SU-DHL-6 (cell line): ENCODE measurements at regions not wholly inside any gene's neighbourhood (a gene's known extent, or its start where the extent isn't known, plus 50 kb on each side); places are given as distances from the start of the nearest gene placed in this dataset.

Experiments
- H2AFZ ChIP-seq: fragments of 200-600 bp; sonication (generic); 2 replicates; pipeline ENCODE4 v1.6.1; 2014; ENCODE audit warnings: low read depth, mild to moderate bottlenecking, moderate library complexity, mixed read lengths, antibody characterized with exemption, low read length; ENCODE audit not compliant: severe bottlenecking
- H3F3A ChIP-seq: fragments of 200-600 bp; shearing (Covaris generic); 2 replicates; pipeline ENCODE4 v1.6.0; 2016; ENCODE audit warnings: antibody characterized with exemption, mild to moderate bottlenecking; ENCODE audit not compliant: insufficient read depth
- H3K27ac ChIP-seq: fragments of 200-600 bp; sonication (generic); 2 replicates; pipeline ENCODE4 v1.5.1; 2016; ENCODE audit warnings: low read depth, mild to moderate bottlenecking, low read length, moderate library complexity, mixed read lengths
- H3K27me3 ChIP-seq: fragments of 200-600 bp; sonication (generic), shearing (Covaris generic); 2 replicates; pipeline ENCODE4 v1.6.0; 2014; ENCODE audit warnings: mild to moderate bottlenecking, low read length
- H3K36me3 ChIP-seq: fragments of 200-600 bp; sonication (generic); 2 replicates; pipeline ENCODE4 v1.6.1; 2014; ENCODE audit warnings: mild to moderate bottlenecking, low read length, mixed read lengths
- H3K4me2 ChIP-seq: fragments of 300-600, 200-600 bp; shearing (Covaris generic), sonication (generic); 2 replicates; pipeline ENCODE4 v1.6.0; 2014; ENCODE audit warnings: low read length, low read depth, mild to moderate bottlenecking; ENCODE audit not compliant: poor library complexity, severe bottlenecking
- H3K4me3 ChIP-seq: fragments of 200-600 bp; sonication (generic); 2 replicates; pipeline ENCODE4 v1.5.1; 2014; ENCODE audit warnings: antibody characterized with exemption, low read length, mild to moderate bottlenecking, mixed read lengths; ENCODE audit not compliant: insufficient read depth, poor library complexity, severe bottlenecking
- H3K79me2 ChIP-seq: fragments of 200-600 bp; sonication (generic); 2 replicates; pipeline ENCODE4 v1.6.1; 2014; ENCODE audit warnings: mild to moderate bottlenecking, low read length, moderate library complexity; ENCODE audit not compliant: insufficient read depth
- H3K9ac ChIP-seq: fragments of 200-600 bp; sonication (generic); 2 replicates; pipeline ENCODE4 v1.7.0; 2014; ENCODE audit warnings: mild to moderate bottlenecking, low read length
- H3K9me2 ChIP-seq: fragments of 200-600 bp; sonication (generic); replicated peaks from 2 replicates; pipeline ENCODE4 v1.6.1; 2014; ENCODE audit warnings: low read length; ENCODE audit not compliant: insufficient read depth
- H3K9me3 ChIP-seq: fragments of 200-600 bp; sonication (generic); 2 replicates; pipeline ENCODE4 v1.6.1; 2014; ENCODE audit warnings: low read length, mixed read lengths; ENCODE audit not compliant: insufficient read depth
- H4K20me1 ChIP-seq: fragments of 200-600 bp; sonication (generic); 2 replicates; pipeline ENCODE4 v1.6.1; 2014; ENCODE audit warnings: low read depth, mild to moderate bottlenecking, antibody characterized with exemption, low read length, moderate library complexity, mixed read lengths
- CTCF ChIP-seq: fragments of 200-600 bp; sonication (generic); IDR thresholded peaks from one replicate; pipeline ENCODE4 v1.5.1; 2017; ENCODE audit warnings: antibody characterized with exemption, mild to moderate bottlenecking, low read length, moderate library complexity; ENCODE audit not compliant: insufficient read depth, poor library complexity, severe bottlenecking
- EZH2phosphoT487 ChIP-seq: fragments of 200-600 bp; sonication (generic), shearing (Covaris generic); conservative IDR thresholded peaks from 2 replicates; pipeline ENCODE4 v1.6.1; 2018; ENCODE audit warnings: mild to moderate bottlenecking, antibody characterized with exemption, low read length, moderate library complexity, mixed read lengths

GRCh38 chr11:120061036-120061760 is 76.7 kb downstream of the TRIM29 start:
- Histone ChIP-seq H3K27me3 (no peaks in the 10 kb centered on the region), H4K20me1 (no peaks in the 10 kb centered on the region), H3F3A (no peaks in the 10 kb centered on the region), H3K36me3 (no peaks in the 10 kb centered on the region), H3K27ac (no peak overlapping the region), H3K9me2 (no peaks in the 10 kb centered on the region), H3K4me3 (no peak overlapping the region), H3K4me2 (no peak overlapping the region), H3K79me2 (no peaks in the 10 kb centered on the region), H3K9me3 (no peaks in the 10 kb centered on the region), H2AFZ (no peak overlapping the region), H3K9ac (no peak overlapping the region)
- no peak for TF ChIP-seq CTCF
- TF ChIP-seq EZH2phosphoT487, result no peak

GRCh38 chr11:120060512-120060911 is 77.4 kb downstream of the TRIM29 start:
- Histone ChIP-seq H3K9ac (no peak overlapping the region), H3K4me3 (no peak overlapping the region), H3K4me2 (no peak overlapping the region), H3F3A (no peaks in the 10 kb centered on the region), H3K36me3 (no peaks in the 10 kb centered on the region), H3K27me3 (no peaks in the 10 kb centered on the region), H2AFZ (no peak overlapping the region), H4K20me1 (no peaks in the 10 kb centered on the region), H3K27ac (no peak overlapping the region), H3K9me2 (no peaks in the 10 kb centered on the region), H3K9me3 (no peaks in the 10 kb centered on the region), H3K79me2 (no peaks in the 10 kb centered on the region)
- TF ChIP-seq EZH2phosphoT487 (no peak), CTCF (no peak)

GRCh38 chr11:120058931-120059330 is 79.0 kb downstream of the TRIM29 start:
- TF ChIP-seq EZH2phosphoT487 (no peak), CTCF (no peak)
- no peaks in the 10 kb centered on the region for H3K9me2 ChIP-seq
- H3K4me2 ChIP-seq, result no peak overlapping the region
- H3K27me3 ChIP-seq, result no peaks in the 10 kb centered on the region
- H3K27ac ChIP-seq, result no peak overlapping the region
- no peaks in the 10 kb centered on the region for H3K79me2 ChIP-seq
- no peaks in the 10 kb centered on the region for H4K20me1 ChIP-seq
- H3K9ac ChIP-seq, result no peak overlapping the region
- H3K4me3 ChIP-seq, result no peak overlapping the region
- no peaks in the 10 kb centered on the region for H3F3A ChIP-seq
- H2AFZ ChIP-seq, result no peak overlapping the region
- H3K36me3 ChIP-seq, result no peaks in the 10 kb centered on the region
- no peaks in the 10 kb centered on the region for H3K9me3 ChIP-seq
